ENCODE measurements at regions not wholly inside any gene's neighbourhood (a gene's known extent, or its start where the extent isn't known, plus 50 kb on each side); places are given as distances from the start of the nearest gene placed in this dataset.

DNA sequence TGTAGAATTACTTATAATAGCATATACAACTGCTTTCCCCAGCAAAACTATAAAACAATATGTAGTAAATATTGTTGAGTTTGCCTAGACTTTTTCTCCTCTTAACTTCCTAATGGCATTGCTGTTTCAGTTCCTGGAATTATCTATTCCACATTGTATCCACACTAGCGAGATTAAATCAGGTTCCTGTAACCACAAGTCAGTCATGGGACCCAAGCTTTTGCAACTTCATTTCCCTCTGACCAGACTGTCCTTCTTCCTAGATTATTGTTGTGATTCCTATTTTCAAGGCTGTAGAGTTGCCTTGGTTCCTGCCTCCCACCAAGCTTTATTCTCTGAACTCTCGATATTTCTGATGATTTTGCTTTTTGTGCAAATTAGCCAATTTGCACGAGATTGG is 173.3 kb upstream of the ZNF804B start:
- no peak overlapping the region for H2BK12ac ChIP-seq (ENCODE audit: insufficient read length, low read depth, low read length)
- H3K27me3 Mint-ChIP-seq (ENCODE audit: low read depth), result no peaks in the 10 kb centered on the region
- H4K5ac ChIP-seq (ENCODE audit: insufficient read length, low read depth, low read length), result no peak overlapping the region
- H3K4ac ChIP-seq (ENCODE audit: low read depth, low read length), result no peak overlapping the region
- no peak overlapping the region for H2BK5ac ChIP-seq (ENCODE audit: insufficient read length, low read length)
- TF ChIP-seq, protein P1, sequence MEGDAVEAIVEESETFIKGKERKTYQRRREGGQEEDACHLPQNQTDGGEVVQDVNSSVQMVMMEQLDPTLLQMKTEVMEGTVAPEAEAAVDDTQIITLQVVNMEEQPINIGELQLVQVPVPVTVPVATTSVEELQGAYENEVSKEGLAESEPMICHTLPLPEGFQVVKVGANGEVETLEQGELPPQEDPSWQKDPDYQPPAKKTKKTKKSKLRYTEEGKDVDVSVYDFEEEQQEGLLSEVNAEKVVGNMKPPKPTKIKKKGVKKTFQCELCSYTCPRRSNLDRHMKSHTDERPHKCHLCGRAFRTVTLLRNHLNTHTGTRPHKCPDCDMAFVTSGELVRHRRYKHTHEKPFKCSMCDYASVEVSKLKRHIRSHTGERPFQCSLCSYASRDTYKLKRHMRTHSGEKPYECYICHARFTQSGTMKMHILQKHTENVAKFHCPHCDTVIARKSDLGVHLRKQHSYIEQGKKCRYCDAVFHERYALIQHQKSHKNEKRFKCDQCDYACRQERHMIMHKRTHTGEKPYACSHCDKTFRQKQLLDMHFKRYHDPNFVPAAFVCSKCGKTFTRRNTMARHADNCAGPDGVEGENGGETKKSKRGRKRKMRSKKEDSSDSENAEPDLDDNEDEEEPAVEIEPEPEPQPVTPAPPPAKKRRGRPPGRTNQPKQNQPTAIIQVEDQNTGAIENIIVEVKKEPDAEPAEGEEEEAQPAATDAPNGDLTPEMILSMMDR (conservative IDR thresholded peaks at IDR 0.05), result no peak
- no peaks in the 10 kb centered on the region for H3K23me2 ChIP-seq (ENCODE audit: insufficient read length, low read depth, low read length, poor library complexity, severe bottlenecking)
- H3K79me1 ChIP-seq (ENCODE audit: insufficient read depth, low read depth, low read length, poor library complexity, severe bottlenecking), result no peaks in the 10 kb centered on the region
- DNase-seq, result no peak
- no peak overlapping the region for H3K23ac ChIP-seq (ENCODE audit: insufficient read length, low read depth, low read length)
- no peak overlapping the region for H2BK120ac ChIP-seq (ENCODE audit: low read depth, low read length, poor library complexity, severe bottlenecking)
- no peak overlapping the region for H3K14ac ChIP-seq (ENCODE audit: insufficient read depth, low read length)
- H3K56ac ChIP-seq (ENCODE audit: insufficient read length, low read depth, low read length), result no peak overlapping the region
- H3K4me2 ChIP-seq (ENCODE audit: insufficient read depth, insufficient read length, low read length), result no peak overlapping the region
- H2BK15ac ChIP-seq (ENCODE audit: low read depth, low read length), result no peak overlapping the region
- no peak overlapping the region for H3T11ph ChIP-seq (ENCODE audit: low read length)
- no peak overlapping the region for H2BK20ac ChIP-seq (ENCODE audit: low read depth, low read length, poor library complexity, severe bottlenecking)
- H3K27ac Mint-ChIP-seq, result peak overlapping the region in 1 of 3 experiments; percentile 33; a peak in 1 of 7 replicates
- H3K4me1 ChIP-seq (ENCODE audit: insufficient read depth, low read length), result no peaks in the 10 kb centered on the region
- H3K27me3 ChIP-seq (ENCODE audit: insufficient read depth, low read length), result no peaks in the 10 kb centered on the region
- WGBS (ENCODE audit: extremely low coverage, insufficient read length, low lambda C conversion rate), result no CpG with 5 or more reads among the region's 3 CpGs
- no peak overlapping the region for H3K4me3 Mint-ChIP-seq
- peaks cover 0 to 8% of the 10 kb centered on the region in 2 experiments; a peak in 3 of 4 replicates for H3K4me1 Mint-ChIP-seq
- H4K20me1 ChIP-seq (ENCODE audit: control insufficient read depth, insufficient read depth, insufficient read length), result no peaks in the 10 kb centered on the region
- peaks cover 0 to 4% (median 0%) of the 10 kb centered on the region in 3 experiments; a peak in 1 of 7 replicates for H3K36me3 Mint-ChIP-seq (ENCODE audit: insufficient read depth in 1 of 3, low read depth in 3 of 3)
- no peak overlapping the region for H3K9ac ChIP-seq (ENCODE audit: extremely low read depth, insufficient read length, low read length)
- peaks cover 0 to 5% of the 10 kb centered on the region in 2 experiments; a peak in 2 of 5 replicates for H3K9me3 Mint-ChIP-seq
- H4K91ac ChIP-seq (ENCODE audit: insufficient read length, low read depth, low read length), result no peak overlapping the region
- no peaks in the 10 kb centered on the region for H3K79me2 ChIP-seq (ENCODE audit: insufficient read depth, low read length)
- no peaks in the 10 kb centered on the region for H3K9me3 ChIP-seq (ENCODE audit: control insufficient read depth, low read depth, low read length)
- H3K27ac ChIP-seq (ENCODE audit: insufficient read length, low read depth, low read length), result no peak overlapping the region
- no peak overlapping the region for H2AK5ac ChIP-seq (ENCODE audit: insufficient read length, low read length)
- H3K18ac ChIP-seq (ENCODE audit: insufficient read length, low read depth, low read length), result no peak overlapping the region
- H4K8ac ChIP-seq (replicated peaks; ENCODE audit: insufficient read length, low read depth, low read length), result no peak overlapping the region
- no peak overlapping the region for H2AFZ ChIP-seq (ENCODE audit: low read length)
